Endothelial cell of umbilical vein (primary cell): ENCODE measurements at regions not wholly inside any gene's neighbourhood (a gene's known extent, or its start where the extent isn't known, plus 50 kb on each side); places are given as distances from the start of the nearest gene placed in this dataset.

Experiments
- BruUV-seq: library from RNA; stranded (reverse); fragments of 400-500 nt; replicated peaks from 2 replicates; lab custom pipeline; 2021; lab: Mats Ljungman, UMichigan
- CTCF ChIA-PET: fragments of 300-600, 350-600 bp; sonication (Branson Sonifier 250); formaldehyde crosslinking; loops from one replicate; lab custom pipeline; 2021; ENCODE audit warnings: antibody characterized with exemption, inconsistent platforms; lab: Charles Lee
- POLR2A ChIA-PET: fragments of 300-600, 350-600 bp; sonication (Branson Sonifier 250); formaldehyde crosslinking; loops from one replicate; lab custom pipeline; 2021; ENCODE audit warnings: antibody characterized with exemption, inconsistent platforms; lab: Charles Lee
- DNase-seq: peaks from one replicate; pipeline ENCODE4 v3.0.0-alpha.2; 2011; ENCODE audit warnings: low read depth, low spot score
- FAIRE-seq: peaks from 2 replicates; lab custom pipeline; 2011; peaks lifted over from hg19 to GRCh38; lab: Jason Lieb, UNC
- H2AFZ ChIP-seq: 2 replicates; pipeline ENCODE4 v1.6.0; 2012; ENCODE audit warnings: low read depth, low read length, control low read depth, inconsistent platforms
- H3K27ac ChIP-seq: 2 replicates; pipeline ENCODE4 v1.5.1; 2011; ENCODE audit warnings: low read depth, mild to moderate bottlenecking, control low read depth, low read length, moderate library complexity; ENCODE audit not compliant: insufficient read depth
- H3K27me3 ChIP-seq, 2 experiments: 2 replicates each; pipeline versions ENCODE4 v1.6.0 to v1.6.1; 2011; ENCODE audit warnings: low read length in 2 of 2, mixed read lengths in 1 of 2; ENCODE audit not compliant: control insufficient read depth in 2 of 2, insufficient read depth in 2 of 2
- H3K36me3 ChIP-seq, 2 experiments: 2 replicates in 1 of 2; 3 replicates in 1 of 2; pipeline ENCODE4 v1.5.1; 2011; ENCODE audit warnings: low read length in 2 of 2, mild to moderate bottlenecking in 1 of 2, moderate library complexity in 1 of 2; ENCODE audit not compliant: control insufficient read depth in 2 of 2, insufficient read depth in 2 of 2; ENCODE audit errors: extremely low read depth in 1 of 2
- H3K4me1 ChIP-seq: 3 replicates; pipeline ENCODE4 v1.5.1; 2011; ENCODE audit warnings: mild to moderate bottlenecking, low read length; ENCODE audit not compliant: control insufficient read depth, insufficient read depth; ENCODE audit errors: extremely low read depth
- H3K4me2 ChIP-seq: 2 replicates; pipeline ENCODE4 v1.6.1; 2011; ENCODE audit warnings: low read length, control low read depth, mixed read lengths; ENCODE audit not compliant: insufficient read depth
- H3K4me3 ChIP-seq, 3 experiments: fragments of 200-600 bp in 1 of 3; sonication (generic), shearing (Covaris generic) in 1 of 3; replicated peaks in 1 of 3; 2 replicates each; pipeline ENCODE4 v1.5.1; 2011 to 2016; ENCODE audit warnings: control low read depth in 3 of 3, low read length in 3 of 3, mild to moderate bottlenecking in 2 of 3, inconsistent platforms in 1 of 3, low read depth in 1 of 3, moderate library complexity in 1 of 3; ENCODE audit not compliant: insufficient read depth in 1 of 3
- H3K79me2 ChIP-seq: 2 replicates; pipeline ENCODE4 v1.6.0; 2012; ENCODE audit warnings: low read length, inconsistent platforms; ENCODE audit not compliant: control insufficient read depth, insufficient read depth
- H3K9ac ChIP-seq: replicated peaks from 2 replicates; pipeline ENCODE3; 2011; ENCODE audit warnings: low read length, control low read depth; ENCODE audit not compliant: insufficient read depth; ENCODE audit errors: extremely low read depth
- H3K9me1 ChIP-seq: replicated peaks from 3 replicates; pipeline ENCODE4 v1.6.0; 2011; ENCODE audit warnings: mild to moderate bottlenecking, low read length; ENCODE audit not compliant: control insufficient read depth, insufficient read depth; ENCODE audit errors: extremely low read depth
- H3K9me3 ChIP-seq: replicated peaks from 2 replicates; pipeline ENCODE4 v1.5.1; 2012; ENCODE audit warnings: low read length, inconsistent platforms; ENCODE audit not compliant: control insufficient read depth, insufficient read depth
- H4K20me1 ChIP-seq: replicated peaks from 2 replicates; pipeline ENCODE3; 2011; ENCODE audit warnings: mild to moderate bottlenecking, low read length; ENCODE audit not compliant: control insufficient read depth, insufficient read depth; ENCODE audit errors: extremely low read depth
- EZH2 ChIP-seq: IDR thresholded peaks from 2 replicates; pipeline ENCODE4 v1.6.1; 2012; ENCODE audit warnings: borderline replicate concordance, low read depth, mild to moderate bottlenecking, moderate library complexity, low read length, inconsistent platforms; ENCODE audit not compliant: severe bottlenecking
- FOS ChIP-seq: IDR thresholded peaks from 2 replicates; pipeline ENCODE4 v1.6.1; 2011; ENCODE audit warnings: mild to moderate bottlenecking, low read length, moderate library complexity, borderline replicate concordance; ENCODE audit not compliant: insufficient read depth
- GATA2 ChIP-seq: IDR thresholded peaks from 2 replicates; pipeline ENCODE4 v1.7.0; 2011; ENCODE audit warnings: low read depth, mild to moderate bottlenecking, moderate library complexity, mixed read lengths, low read length; ENCODE audit not compliant: insufficient read length, insufficient read depth
- JUN ChIP-seq: IDR thresholded peaks from 2 replicates; pipeline ENCODE4 v1.6.1; 2011; ENCODE audit warnings: borderline replicate concordance, low read depth; ENCODE audit not compliant: insufficient read length, insufficient read depth
- POLR2A ChIP-seq: IDR thresholded peaks from 2 replicates; pipeline ENCODE4 v1.6.1; 2012; ENCODE audit warnings: low read depth, mild to moderate bottlenecking, control low read depth, low read length
- POLR2AphosphoS5 ChIP-seq: IDR thresholded peaks from 2 replicates; pipeline ENCODE4 v1.6.1; 2012; ENCODE audit warnings: low read depth, mild to moderate bottlenecking, control low read depth, low read length, moderate library complexity; ENCODE audit not compliant: insufficient read depth
- dilution Hi-C: fragments of 300-500 bp; cut with MboI; formaldehyde crosslinking; loops from one replicate; pipeline ENCODE4 v1.15.0; 2019; ENCODE audit warnings: low sequenced_read_pairs; ENCODE audit not compliant: extremely low pct_ligation_motif_present
- intact Hi-C: fragments of 100-400 bp; cut with micrococcal nuclease; formaldehyde crosslinking; loops from one replicate; pipeline ENCODE4 v1.10.0; 2022
- TF ChIP-seq, protein P1 (sequence below): IDR thresholded peaks from 2 replicates; pipeline ENCODE4 v1.6.1; 2011; ENCODE audit not compliant: insufficient read depth, insufficient read length
- TF ChIP-seq, protein P2 (sequence below), 2 donors: IDR thresholded peaks; 1 replicate in 1 of 2; 2 replicates in 1 of 2; pipeline ENCODE4 v1.5.1; 2011; ENCODE audit warnings: low read length in 2 of 2, mild to moderate bottlenecking in 2 of 2, moderate library complexity in 2 of 2, control low read depth in 1 of 2, inconsistent platforms in 1 of 2, low read depth in 1 of 2; ENCODE audit not compliant: insufficient read depth in 1 of 2; ENCODE audit errors: extremely low read depth in 1 of 2

DNA sequence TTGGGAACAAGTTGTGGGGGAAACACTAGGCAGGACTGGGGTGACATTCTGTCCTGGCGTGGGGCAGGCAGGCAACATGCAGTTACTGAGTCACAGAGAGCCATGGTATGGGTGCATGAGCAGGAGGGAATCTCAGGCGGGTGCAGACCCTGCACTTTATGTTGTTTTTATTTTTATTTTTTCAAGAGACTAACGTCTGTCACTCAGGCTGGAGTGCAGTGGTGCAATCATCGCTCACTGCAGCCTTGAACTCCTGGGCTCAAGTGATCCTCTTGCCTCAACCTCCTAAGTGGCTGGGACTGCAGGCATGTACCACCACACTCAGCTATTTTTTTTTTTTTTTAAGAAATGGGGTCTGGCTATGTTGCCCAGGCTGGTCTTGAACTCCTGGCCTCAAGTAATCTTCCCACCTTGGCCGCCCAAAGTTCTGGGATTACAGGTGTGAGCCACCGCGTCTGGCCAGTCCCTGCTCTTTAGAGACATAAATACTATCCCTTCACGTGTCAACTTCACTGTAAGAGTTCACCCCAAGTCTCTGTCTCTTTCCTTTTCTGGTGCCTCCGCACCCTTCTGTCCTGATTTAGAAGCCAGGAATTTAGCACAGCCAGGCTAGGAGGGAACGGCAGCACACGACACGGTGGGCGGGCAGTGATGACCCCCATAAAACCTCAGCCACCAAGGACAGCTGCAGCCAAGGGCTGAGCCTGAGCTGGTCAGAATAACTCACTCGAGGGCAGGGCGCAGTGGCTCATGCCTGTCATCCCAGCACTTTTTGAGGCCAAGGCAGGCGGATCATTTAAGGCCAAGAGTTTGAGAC, 72.8 kb upstream of the IQSEC1 start:
- no TSS peak for BruUV-seq

DNA sequence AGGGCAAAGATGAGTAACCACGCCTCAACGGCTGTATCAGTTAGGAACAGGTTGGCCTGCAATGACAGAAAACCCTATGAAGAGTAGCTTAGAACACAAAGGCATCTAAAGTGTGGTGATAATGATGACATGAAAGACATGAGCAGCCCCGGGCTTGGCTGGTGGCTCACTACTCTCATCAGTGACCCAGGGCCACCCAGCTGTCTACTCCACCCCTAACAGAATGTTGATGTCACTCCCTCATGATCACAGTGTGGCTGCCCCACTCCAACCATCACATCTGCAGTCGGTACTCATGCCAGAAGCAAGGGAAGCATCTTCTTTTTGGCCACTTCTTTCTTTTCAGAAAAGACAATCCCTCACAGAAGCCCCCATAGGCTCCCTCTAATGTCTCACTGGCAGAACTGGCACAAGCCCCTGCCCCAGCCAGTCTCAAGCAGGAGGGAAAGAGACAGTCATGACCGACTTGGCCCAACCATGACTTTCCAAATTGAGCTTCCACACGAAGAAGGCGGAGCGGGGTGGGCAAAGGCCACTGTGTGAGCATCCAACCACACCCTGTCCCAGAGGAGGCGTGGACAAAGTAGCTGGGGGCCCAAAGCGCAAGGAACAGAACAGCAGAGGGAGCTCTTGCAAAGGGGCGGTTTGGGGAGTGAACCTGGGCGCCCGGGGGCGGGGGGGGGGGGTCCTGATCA, 72.0 kb upstream of the IQSEC1 start:
- H3K9ac ChIP-seq, result no peak overlapping the region
- H3K27me3 ChIP-seq, result no peaks in the 10 kb centered on the region
- no peak overlapping the region for H2AFZ ChIP-seq
- no peak for DNase-seq
- no peak overlapping the region for H3K4me3 ChIP-seq
- no peaks in the 10 kb centered on the region for H4K20me1 ChIP-seq
- H3K4me1 ChIP-seq, result no peaks in the 10 kb centered on the region
- no peak for FAIRE-seq
- no peak overlapping the region for H3K4me2 ChIP-seq
- TF ChIP-seq, protein P1, sequence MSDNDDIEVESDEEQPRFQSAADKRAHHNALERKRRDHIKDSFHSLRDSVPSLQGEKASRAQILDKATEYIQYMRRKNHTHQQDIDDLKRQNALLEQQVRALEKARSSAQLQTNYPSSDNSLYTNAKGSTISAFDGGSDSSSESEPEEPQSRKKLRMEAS, result no peak
- no peak for TF ChIP-seq FOS
- TF ChIP-seq POLR2A, result no peak
- no peak for TF ChIP-seq EZH2
- no peak for TF ChIP-seq POLR2AphosphoS5
- TF ChIP-seq, protein P2, sequence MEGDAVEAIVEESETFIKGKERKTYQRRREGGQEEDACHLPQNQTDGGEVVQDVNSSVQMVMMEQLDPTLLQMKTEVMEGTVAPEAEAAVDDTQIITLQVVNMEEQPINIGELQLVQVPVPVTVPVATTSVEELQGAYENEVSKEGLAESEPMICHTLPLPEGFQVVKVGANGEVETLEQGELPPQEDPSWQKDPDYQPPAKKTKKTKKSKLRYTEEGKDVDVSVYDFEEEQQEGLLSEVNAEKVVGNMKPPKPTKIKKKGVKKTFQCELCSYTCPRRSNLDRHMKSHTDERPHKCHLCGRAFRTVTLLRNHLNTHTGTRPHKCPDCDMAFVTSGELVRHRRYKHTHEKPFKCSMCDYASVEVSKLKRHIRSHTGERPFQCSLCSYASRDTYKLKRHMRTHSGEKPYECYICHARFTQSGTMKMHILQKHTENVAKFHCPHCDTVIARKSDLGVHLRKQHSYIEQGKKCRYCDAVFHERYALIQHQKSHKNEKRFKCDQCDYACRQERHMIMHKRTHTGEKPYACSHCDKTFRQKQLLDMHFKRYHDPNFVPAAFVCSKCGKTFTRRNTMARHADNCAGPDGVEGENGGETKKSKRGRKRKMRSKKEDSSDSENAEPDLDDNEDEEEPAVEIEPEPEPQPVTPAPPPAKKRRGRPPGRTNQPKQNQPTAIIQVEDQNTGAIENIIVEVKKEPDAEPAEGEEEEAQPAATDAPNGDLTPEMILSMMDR (IDR thresholded peaks at IDR 0.05; ENCODE audit: extremely low read depth in 1 of 2, insufficient read depth in 1 of 2, low read depth in 1 of 2, low read length in 2 of 2), result no peak
- no peak for TF ChIP-seq JUN
- no peak for TF ChIP-seq GATA2
- no TSS peak for BruUV-seq
- dilution Hi-C loops (no loop called here), intact Hi-C loops (no loop called here)
- POLR2A ChIA-PET, result no interaction called here
- H3K27ac ChIP-seq, result no peak overlapping the region
- CTCF ChIA-PET, result no interaction called here
- no peaks in the 10 kb centered on the region for H3K79me2 ChIP-seq
- H3K9me1 ChIP-seq, result no peaks in the 10 kb centered on the region
- no peaks in the 10 kb centered on the region for H3K9me3 ChIP-seq
- no peaks in the 10 kb centered on the region for H3K36me3 ChIP-seq

More for the DNA sequence above, 72.8 kb upstream of the IQSEC1 start:
- Histone ChIP-seq H3K9ac (no peak overlapping the region), H2AFZ (no peak overlapping the region), H3K4me1 (no peaks in the 10 kb centered on the region), H3K27ac (no peak overlapping the region), H3K27me3 (no peaks in the 10 kb centered on the region), H3K4me2 (no peak overlapping the region), H3K9me3 (no peaks in the 10 kb centered on the region), H3K4me3 (no peak overlapping the region), H3K9me1 (no peaks in the 10 kb centered on the region), H4K20me1 (no peaks in the 10 kb centered on the region), H3K36me3 (no peaks in the 10 kb centered on the region), H3K79me2 (no peaks in the 10 kb centered on the region)
- intact Hi-C loops (no loop called here), dilution Hi-C loops (no loop called here)
- POLR2A ChIA-PET, result no interaction called here
- no peak for TF ChIP-seq POLR2A
- DNase-seq, result no peak
- CTCF ChIA-PET, result interaction anchor here (1.0 kb wide), 1 partner anchor 54 kb away, joined by 6 read pairs; no protein-coding TSS in a partner anchor
- FAIRE-seq, result no peak
